Hematopoietic multipotent progenitor cell treated with erythropoietin and hydrocortisone succinate and interleukin-3 and kit ligand, for 15 days (in vitro differentiated cells): ENCODE measurements at regions not wholly inside any gene's neighbourhood (a gene's known extent, or its start where the extent isn't known, plus 50 kb on each side); places are given as distances from the start of the nearest gene placed in this dataset.

Experiments used
- DNase-seq: peaks from one replicate; pipeline ENCODE4 v3.0.0-alpha.2; 2015; ENCODE audit warnings: low spot score

DNA sequence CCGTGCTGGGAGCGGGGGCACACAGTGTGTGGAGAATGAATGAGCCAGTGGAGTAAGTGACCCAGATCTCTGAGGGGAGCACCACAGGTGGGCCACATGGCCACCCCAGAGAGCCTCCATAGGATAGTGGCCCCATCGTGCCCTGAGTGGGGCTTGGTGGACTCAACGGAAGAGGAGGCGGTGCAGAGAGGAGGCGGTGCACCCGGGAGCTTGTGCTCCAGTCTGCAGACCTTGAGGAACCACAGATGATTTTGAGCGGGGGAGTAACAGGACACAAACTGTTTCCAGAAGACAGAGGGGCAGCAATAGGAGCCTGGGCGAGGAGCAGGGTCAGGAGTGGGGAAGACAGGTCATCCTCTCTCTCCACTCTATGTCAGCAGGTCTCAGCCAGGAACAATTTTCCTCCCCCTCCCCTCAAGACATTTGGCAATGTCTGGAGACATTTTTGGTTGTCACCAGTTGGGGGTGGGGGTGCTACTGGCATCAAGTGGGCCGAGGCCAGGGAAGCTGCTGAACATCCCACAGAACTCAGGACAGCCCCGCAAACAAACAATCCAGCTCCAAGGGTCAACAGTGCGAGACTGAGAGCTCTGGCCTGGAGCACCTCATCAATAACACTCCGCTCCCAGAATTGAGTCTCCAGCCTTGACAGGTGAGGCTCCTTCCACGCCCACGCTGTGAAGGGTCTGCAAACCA lies 182.2 kb downstream of the USP12 start:
- no peak for DNase-seq

DNA sequence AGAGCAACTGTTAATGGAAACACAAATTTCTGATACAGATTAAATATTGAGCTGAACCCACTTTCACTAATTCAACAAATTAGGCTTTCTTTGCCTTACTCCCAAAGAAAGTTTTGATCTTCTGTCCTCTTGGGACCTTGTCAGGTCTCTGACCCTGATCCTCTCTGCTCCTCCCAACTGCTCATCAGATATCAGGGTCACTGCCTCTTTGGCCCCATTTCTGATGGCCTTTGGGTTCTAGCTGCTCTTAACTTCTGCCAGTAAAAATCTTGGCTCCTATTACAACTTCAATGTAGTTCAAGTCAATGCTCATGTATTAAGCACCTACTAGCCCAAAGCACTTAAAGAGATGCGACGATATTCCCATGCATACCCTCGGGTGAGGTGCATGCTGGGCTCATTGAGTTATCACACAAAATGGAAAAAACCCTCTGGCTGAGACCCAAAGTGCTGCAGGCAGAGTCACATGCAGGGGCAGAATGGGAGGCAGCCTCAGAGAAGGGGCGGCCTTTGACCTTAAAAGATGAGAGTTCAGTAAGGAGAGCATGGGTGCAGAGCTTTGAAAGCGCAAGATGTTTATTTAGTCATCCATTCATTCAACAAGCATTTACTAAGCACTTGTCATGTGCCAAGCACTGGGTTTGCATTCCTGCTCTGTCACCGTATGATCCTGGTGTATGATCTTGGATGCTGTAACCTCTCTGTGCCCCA lies 183.4 kb downstream of the USP12 start:
- no peak for DNase-seq

DNA sequence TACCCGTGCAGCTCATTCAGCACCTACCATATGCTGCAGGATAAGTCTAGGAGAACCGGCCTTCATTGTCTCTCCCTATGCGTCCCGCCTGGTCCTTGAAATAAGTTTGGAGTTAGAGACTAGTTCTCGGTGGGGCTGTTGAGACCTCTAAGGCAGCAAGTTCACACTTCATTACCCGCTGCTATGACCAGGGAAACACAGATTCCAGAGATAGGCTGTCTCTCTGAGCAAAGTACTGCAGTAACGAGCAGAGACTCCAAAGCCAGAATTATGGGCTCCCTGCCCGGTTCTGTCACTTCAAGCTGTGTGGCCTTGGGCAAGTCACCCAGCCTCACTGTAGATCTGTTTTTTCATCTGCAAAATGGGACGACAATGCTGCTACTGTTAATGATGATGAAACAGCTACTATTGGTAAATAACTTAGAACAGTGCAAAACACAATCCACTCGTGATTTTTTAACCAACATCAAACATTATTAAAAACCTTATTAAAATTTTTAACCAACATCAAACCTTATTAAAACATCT lies 184.1 kb downstream of the USP12 start:
- DNase-seq: no peak

DNA sequence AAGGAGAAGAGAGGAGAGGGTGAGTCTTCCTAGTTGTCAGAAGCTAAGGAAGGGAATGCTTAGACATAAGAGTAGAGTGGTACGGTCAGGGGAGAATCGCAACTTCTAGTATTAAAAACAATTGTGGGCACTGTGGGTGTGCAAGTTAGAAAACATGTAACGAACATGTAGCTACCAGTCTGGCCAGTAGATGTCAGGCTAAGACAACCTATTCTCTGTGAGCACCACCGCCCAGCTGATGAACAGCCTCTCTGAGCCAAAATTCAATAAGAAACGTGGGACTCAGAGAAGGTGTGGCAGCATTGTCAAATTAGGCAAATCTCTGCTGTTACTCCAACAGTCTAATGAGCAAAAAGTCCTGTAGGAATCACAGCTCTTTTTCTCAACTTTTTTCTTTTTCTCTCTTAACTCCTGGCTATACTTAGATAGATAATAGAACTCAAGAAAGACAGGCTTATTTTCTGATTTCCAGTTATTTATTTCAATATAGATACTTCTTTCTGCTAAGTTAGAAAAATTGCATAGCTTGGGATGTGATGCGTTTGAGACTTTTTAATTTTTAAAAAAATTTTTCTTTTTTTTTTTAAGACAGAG lies 186.2 kb downstream of the USP12 start:
- DNase-seq: peak; percentile 90

DNA sequence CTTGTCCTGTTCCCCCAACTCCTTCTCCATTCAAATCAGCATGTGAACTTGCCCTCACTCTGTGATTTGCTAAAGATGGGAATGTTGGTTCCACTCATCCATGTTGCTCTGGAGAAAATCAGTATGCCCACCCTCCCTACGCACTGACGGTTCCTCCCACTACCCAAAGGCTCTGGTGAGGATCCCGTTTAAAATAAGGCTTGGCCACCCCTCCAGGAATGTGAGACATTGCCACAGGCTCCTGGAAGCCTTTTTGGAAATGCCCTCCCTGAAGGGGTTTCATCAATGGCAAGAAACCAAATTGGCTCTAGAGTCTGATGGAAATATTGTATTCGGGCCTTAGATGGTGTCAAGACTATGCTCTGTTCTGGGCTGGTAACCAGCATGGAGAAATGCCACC lies 187.3 kb downstream of the USP12 start:
- no peak for DNase-seq

DNA sequence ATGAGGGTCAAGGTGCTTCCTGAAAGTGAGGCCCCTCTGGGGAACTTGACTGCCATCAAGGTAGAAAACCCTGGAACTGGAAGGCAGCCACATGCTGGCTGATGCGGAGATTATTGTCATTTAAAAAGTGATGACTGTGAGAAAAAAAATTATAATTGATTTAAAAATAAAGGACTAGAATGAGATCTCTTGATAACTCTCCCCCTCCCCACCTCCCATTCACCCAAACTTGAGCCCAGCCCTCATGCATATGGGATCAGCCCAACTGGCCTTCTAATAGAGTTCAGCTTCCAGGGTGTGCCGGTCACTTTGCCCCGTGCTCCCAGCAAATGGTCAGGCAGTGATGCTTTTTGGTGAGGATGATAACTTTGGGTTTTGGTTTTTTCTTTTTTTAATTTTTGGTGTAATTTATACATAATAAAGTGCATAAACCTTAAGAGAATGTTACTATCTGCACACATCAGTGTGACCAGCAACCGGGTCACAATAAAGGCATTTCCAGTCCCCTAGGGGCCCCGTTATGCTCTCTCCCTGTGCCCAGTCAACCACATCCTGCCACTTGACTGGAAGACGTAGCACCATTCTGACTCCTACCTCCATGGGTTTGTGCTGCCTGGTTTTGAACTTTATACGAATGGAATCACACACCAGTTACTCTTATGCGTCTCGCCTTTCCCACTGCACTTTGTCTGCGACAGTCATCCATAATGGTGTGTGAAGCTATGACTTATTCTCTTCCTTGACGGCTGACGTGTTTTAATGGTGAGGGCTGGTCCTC lies 187.9 kb downstream of the USP12 start:
- peak; percentile 38 for DNase-seq

DNA sequence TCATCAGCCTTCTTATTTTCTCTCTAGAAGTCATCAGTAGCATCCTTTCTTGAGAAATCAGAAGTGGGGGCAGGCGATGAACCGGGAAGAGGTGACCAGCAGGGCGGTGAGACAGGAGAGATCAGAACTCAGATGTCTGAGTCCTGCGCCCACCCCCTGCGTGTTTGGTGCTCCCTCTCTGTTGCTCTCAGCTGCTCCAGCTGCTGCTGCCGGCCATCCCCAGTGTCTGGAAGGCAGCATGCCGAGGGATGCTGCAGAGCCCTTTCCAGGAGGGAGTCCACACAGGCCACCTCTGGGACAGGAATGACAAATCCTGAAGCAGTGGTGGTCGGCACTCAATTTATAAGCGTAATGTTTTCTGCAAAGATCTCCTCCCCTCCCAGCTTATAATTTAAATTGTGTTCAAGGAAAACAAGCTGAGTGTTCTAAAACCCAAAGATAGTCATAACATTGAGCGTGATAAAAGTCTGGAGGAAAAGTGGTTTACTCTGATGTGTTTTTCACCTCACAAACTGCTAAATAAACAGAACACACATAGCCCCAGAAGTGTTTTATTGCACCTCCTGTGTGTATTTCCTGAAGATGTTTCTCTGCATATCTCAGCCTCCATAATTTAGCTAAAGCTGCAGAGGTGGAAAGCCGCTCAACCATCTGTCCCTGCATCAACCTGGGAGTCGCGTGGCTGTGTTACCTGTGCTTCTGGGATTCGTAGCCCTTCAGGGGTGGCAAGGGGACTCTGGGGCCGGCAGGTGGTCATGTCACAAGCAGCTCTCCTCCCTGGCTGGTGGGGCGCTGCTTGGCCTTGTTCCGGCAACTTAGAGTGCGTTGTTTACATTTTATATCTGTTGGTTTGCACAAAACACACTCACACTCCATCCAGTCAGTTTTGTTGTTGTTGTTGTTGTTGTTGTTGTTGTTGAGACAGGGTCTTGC lies 191.2 kb downstream of the USP12 start:
- DNase-seq: no peak

DNA sequence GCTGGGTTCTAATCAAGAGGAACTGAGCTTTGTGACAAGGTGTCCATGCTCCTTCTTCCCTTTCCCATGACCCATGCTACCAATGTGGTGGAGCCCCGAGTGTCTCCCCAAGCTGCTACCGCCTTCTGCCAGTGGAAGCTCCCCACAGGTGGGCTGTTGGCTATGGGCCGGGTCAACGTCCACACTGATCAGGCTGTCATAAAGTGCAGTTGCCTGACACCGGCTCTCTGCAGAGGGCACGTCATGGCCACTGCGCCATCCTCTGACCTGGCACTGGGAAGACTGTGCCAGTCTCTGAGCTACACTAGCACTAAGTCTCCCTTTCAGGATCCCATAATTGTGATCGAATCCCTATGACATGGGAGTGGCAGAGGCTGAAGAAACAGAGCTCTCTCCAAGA lies 192.3 kb downstream of the USP12 start:
- no peak for DNase-seq

DNA sequence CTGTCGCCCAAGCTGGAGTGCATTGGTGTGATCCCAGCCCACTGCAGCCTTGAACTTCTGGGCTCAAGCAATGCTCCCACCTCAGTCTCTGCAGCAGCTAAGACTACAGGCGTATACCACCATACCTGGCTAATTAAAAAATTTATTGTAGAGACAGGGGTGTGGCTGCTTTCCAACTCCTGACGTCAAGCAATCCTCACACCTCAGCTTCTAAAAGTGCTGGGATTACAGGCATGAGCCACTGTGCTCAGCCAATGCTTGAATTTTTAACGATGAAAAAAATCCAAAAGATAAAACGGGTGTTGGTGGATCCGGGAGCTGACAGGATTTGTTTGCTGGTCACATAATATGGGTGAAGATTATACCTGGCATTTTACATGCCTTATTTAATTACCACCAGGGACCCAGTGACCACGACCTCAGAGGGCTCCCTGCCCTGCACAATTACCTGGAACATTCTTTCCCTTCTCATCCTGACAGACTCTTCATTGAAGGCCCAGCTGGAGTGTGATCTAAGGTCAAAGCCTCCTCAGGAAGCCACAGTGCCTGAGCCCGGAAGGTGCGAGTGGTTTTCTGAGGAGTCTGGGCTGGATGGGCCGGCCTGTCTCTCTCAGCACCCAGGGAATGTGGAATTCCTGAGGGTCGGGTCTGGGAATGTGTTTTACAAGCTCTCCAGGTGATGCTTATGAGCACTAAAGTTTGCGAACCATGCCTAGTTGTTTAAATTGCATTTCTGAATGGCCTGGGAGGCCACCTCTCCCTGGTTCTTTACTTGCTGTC lies 193.3 kb downstream of the USP12 start:
- DNase-seq: peak; percentile 32

DNA sequence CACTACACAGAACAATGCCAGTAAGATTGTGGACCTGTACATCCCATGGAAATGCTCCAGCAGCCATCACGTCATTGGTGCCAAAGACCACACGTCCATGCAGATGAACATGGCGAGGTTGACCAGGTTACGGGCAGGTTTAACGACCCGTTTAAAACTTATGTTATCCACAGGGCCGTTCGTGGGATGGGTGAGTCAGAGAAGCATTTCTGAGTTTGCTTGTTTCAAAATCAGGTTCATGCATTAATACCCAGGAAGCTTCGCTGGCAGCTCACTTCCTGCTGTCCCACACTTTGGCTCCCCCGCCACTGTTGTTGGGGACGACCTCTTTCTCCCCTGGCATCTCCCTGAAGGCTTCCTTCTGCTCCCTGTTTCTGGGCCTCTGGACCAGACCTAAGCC lies 194.1 kb downstream of the USP12 start:
- DNase-seq: no peak

DNA sequence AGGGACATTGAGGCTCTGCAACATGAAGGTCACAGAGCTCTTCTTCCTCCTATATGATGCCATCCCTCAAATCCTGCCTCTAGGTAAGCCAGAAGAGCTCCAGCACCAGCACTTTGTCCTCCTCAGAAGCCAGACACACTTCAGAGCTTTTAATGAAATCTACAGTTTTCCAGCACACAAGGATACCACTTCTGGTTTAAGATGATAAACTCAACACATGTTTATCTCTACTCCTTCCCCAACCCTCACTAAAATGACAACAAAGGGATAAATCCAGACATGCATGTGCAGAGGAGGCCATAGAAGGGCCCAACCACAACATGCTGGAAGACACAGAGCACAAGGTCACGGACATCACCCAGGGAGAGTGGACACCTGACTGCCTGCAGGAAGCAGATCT lies 195.3 kb downstream of the USP12 start:
- DNase-seq: peak; percentile 65

DNA sequence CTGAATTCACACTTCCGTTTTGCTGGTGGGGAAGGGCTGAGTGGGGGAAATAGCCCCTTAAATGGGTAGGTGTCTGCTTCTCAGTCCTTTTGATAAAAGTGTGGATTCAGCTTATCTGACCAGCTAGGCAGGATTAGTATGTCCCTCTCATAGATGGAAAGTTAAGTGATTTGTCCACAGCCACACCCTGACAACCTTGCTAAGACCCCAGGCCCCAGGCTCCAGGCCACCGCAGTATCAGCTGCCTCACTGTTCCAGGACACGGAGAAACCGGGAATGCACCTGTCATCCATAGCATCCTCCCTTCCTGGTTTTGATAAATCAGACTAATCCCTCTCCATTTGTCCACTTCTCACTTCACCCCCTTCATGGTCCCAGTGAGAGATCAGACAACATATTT lies 197.7 kb downstream of the USP12 start:
- no peak for DNase-seq

DNA sequence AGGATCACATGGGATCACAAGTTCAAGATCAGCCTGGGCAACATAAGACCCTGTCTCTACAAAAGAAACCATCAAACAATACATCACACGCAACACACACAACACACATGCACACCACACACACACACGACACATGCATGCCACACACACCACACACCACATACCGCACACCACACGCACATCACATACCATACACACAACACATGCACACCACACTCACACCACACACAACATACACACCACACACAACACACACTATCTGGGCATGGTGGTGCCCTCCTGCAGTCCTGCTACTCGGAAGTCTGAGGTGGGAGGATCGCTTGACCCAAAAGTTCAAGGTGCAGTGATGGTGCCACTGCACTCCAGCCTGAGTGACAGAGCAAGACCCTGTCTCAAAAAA lies 198.3 kb downstream of the USP12 start:
- no peak for DNase-seq

DNA sequence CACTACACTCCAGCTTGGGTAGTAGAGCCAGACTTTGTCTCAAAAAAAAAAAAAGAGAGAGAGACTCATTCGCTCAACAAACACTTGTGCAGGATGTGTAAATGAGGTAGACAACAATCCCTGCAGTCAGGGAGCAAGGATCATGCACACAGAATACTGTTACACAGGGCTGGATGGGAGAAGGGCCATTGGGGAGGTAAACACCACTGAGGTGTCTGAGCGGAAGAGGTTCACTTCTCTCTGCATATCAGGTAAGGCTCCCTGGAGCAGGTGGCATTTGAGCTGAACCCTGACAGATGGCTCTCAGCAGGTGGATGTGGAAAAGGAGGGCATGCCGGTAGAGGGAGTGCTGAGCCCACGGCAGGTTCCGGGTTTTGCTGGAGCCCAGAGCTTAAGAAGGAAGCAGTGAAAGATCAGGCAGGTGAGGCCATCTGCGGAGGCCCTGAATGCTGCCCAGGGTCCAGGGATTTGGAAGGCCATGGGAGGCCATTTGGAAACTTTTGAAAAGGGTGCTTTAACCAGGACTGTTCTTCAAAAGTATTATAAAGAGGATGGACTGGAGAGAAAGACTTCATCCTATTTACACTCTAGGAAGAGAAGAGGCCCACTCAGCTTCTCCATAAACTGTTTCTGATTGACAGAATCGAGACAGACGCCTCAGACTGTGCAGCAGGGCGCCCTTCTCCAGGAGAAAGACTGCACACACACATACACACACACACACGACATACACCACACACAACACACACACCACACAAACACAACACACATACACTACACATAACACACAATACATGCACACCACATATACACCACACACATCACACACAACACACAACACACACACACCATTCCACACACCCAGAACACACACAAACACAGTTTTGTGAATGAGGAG lies 199.4 kb downstream of the USP12 start:
- peak; percentile 80 for DNase-seq

DNA sequence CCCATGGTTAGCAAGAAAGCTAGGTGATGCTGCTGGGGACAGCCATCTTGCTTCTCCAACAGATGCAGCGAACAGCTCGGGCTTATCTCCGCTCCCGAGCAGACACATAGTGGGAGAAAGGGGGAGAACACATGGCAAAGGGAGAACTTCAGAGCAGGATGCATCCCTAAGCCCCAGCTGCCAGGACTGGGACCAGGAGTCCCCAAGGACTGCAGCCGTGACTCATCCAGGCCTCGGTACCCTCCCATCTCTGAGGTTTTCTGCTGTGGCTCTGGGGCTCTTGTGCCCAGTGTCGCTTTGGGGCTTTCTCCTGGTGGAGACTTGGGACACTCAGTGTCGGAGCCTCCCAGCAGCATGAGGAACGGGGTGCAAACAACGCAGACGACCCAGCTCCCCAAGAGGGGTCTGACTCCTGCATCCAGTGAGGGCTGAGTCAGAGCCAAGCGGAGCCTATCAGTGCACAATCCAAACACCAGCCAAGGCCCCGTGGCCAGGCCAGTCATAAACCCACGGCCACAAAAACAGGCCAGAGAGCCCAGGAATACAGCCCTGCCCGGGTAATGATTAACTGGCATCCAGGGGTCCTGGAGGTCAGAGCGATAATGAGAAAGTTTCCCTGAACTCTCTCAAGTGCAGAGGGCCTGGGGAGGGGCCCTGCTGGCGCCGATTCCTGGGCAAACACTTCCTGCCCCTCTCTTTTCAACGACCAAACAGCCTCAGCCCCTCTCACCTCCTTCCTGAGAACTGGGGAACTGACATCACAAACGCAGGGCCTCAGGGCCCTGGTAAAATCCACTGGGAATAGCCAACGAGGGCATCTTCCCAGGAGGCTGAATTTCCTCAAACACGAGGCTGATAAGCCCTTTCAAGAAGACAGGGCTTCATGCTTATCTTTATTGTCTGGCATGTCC lies 202.9 kb downstream of the USP12 start:
- DNase-seq: no peak

DNA sequence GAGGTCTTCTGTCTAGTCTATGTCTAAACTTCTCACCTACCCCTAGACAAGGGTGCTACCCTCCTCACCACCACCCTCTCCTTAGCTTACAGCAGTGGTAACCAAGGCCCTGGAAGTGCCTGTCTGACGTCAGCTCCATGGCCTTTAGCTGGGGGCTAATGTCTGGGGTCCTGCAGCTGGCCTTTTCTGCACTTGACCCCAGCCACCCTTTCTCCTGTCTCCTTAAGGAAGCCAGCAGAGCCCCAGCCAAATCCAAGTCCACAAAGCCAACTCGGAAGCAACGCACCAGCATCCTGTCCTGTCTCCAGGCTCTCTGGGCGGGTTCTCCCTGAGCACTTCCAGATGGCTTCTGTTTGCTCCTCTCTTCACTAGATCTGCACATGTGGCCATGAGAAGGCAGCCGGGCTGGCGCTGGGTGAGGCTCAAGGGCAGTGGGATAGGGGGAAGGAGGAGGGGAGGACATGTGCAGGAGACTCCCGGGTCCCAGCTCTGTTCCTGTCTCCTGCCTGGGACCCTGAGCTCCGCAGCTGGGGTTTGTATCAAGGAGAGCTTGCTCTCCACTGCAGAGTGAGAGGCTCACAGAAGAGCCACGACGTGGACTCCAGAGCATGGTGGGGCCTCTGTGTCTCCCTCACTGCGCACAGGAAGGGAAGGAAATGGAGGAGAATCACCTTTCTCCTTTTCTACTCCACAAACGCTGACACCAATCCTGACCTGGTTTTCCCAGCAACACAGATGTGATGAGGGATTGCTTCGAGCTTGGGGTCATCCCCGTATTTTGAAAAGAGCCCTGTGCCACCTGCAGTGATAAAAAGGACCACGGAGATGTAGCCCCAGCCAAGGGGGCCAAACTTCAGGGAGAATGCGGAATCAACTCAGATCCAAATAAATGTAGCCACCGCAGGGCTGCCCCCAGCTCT lies 204.2 kb downstream of the USP12 start:
- no peak for DNase-seq

DNA sequence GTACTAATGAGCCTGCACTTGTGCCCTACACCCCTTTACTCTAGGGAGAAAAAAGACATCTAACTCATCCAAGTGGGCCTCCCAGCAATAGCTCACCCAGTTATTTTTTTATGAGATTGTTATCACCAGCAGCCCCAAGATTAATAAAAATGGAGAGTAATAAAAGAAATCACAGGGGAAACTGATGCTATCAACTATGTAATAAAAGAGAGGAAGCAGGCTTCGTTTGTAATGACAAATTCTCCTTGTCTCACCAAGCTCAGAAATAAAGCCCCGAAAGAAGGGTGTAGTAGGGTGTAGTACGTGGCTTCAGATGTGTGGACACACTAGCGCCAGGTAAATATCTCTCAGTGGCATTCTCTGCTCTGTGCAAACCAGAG lies 204.9 kb downstream of the USP12 start:
- no peak for DNase-seq
